Fibroblast of mammary gland (primary cell): ENCODE measurements at regions not wholly inside any gene's neighbourhood (a gene's known extent, or its start where the extent isn't known, plus 50 kb on each side); places are given as distances from the start of the nearest gene placed in this dataset.
"Not testable (repeated sequence)": the region's sequence is repeated elsewhere in the genome, so short reads cannot be mapped to it uniquely, and the experiment has no call there.

Source experiments
- DNase-seq: peaks from one replicate; pipeline ENCODE4 v3.0.0-alpha.2; 2010; ENCODE audit warnings: low read depth
- H3K4me3 ChIP-seq: 2 replicates; pipeline ENCODE4 v1.5.1; 2011; ENCODE audit warnings: low read depth, mild to moderate bottlenecking, low read length, moderate library complexity; ENCODE audit not compliant: control insufficient read depth
- TF ChIP-seq, protein P1 (sequence below): conservative IDR thresholded peaks from 2 replicates; pipeline ENCODE4 v1.5.1; 2011; ENCODE audit warnings: low read depth, low read length, inconsistent platforms; ENCODE audit not compliant: control insufficient read depth, insufficient read depth

GRCh38 chr9:107772988-107773387 lies 283.4 kb upstream of the KLF4 start:
- TF ChIP-seq, protein P1, sequence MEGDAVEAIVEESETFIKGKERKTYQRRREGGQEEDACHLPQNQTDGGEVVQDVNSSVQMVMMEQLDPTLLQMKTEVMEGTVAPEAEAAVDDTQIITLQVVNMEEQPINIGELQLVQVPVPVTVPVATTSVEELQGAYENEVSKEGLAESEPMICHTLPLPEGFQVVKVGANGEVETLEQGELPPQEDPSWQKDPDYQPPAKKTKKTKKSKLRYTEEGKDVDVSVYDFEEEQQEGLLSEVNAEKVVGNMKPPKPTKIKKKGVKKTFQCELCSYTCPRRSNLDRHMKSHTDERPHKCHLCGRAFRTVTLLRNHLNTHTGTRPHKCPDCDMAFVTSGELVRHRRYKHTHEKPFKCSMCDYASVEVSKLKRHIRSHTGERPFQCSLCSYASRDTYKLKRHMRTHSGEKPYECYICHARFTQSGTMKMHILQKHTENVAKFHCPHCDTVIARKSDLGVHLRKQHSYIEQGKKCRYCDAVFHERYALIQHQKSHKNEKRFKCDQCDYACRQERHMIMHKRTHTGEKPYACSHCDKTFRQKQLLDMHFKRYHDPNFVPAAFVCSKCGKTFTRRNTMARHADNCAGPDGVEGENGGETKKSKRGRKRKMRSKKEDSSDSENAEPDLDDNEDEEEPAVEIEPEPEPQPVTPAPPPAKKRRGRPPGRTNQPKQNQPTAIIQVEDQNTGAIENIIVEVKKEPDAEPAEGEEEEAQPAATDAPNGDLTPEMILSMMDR = no peak
- H3K4me3 ChIP-seq = no peak overlapping the region
- no peak for DNase-seq

DNA sequence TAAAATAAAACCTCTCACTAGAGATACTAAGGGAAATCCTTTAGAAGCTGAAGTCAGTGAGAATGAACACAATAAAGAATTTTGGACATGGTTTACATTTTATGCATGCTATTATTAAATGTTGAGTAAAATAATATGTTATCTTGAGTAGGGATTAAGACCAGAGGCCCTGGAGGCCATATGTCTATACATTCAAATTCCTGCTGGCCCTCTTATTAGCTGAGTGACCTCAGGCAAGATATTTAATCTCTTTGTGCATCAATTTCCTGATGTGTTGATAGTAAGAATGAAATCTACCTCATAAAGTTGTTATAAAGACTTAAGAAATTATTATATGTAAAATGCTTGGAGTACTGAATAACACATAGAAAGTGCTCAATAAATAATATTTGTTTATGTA lies 281.1 kb upstream of the KLF4 start:
- TF ChIP-seq, protein P1 = no peak
- no peak overlapping the region for H3K4me3 ChIP-seq
- DNase-seq = no peak

GRCh38 chr9:107768224-107768623 lies 278.7 kb upstream of the KLF4 start:
- no peak for DNase-seq
- TF ChIP-seq, protein P1 = no peak

DNA sequence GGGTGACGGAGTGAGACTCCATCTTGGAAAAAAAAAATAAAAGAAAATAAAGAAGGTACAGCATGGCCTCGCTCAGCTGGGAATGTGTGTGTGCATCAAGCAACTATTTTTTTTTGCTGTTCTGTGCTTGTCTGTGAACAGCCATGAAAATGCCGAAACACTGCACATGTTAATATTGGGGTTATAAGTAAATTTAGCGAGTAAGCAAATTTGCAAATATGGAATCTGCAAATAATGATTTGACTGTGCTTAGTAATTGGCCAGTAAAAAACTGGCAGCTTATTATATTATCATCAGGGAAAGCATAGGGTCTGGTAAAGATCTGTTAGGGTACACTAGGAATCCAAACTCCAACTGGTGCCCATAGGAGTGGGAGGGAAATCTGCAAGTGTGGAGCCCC lies 278.1 kb upstream of the KLF4 start:
- TF ChIP-seq, protein P1 = no peak
- no peak for DNase-seq
- H3K4me3 ChIP-seq = no peak overlapping the region

More at GRCh38 chr9:107768224-107768623, 278.7 kb upstream of the KLF4 start:
- H3K4me3 ChIP-seq = no peak overlapping the region

DNA sequence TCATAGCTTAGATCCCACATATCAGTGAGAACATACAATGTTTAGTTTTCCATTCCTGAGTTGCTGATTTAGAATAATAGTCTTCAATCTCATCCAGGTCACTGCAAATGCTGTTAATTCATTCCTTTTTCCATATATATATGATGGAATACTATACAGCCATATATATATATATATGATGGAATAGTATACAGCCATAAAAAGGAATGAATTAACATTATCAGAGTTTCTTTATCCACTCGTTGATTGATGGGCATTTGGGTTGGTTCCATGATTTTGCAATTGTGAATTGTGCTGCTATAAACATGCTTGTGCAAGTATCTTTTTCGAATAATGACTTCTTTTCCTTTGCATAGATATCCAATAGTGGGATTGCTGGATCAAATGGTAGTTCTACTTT lies 273.9 kb upstream of the KLF4 start:
- DNase-seq, H3K4me3 ChIP-seq: not testable (repeated sequence)

- no peak overlapping the region for H3K4me3 ChIP-seq
- TF ChIP-seq, protein P1 = no peak
- no peak for DNase-seq
These were observed 271.7 kb upstream of the KLF4 start for GRCh38 chr9:107761307-107761706.

DNA sequence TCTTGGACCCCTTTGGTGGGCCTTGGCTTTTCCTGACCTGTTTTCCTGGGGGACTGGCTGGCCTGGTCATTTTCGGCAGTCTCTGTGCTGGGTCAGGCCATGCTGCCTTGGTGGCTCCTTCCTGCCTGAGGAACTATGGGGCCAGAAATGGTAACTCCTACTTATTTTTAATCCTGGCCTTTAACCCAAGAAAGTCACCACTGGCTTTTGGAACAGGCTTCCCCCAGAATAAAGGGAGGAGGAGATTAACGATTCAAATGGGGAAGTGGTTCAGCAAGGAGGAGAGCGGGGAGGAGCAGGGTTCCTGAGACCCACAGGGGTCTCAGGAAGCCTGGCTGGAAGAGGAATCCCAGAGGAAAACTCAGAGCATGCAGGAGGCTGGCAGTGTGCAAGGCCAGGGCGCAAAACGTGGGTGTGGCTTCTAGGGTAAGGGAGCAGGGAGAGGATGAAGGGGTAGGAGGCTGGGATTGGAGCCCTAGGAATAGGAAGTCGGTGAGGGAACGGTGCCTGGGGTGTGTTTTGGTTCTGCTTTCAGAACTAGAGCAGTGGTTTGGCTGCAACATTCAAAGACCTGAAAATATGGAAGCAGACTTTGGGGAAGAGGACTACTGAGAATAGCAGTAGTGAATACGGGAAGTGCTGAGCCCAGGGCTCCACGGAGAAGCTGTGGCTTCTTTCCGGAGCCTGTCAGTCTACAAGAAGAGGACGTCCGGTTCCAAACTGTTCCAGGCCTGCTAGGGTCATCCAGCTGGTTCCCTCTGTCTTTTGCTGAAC lies 271.1 kb upstream of the KLF4 start:
- TF ChIP-seq, protein P1 = no peak
- no peak overlapping the region for H3K4me3 ChIP-seq
- no peak for DNase-seq
